ENCODE measurements at regions not wholly inside any gene's neighbourhood (a gene's known extent, or its start where the extent isn't known, plus 50 kb on each side); places are given as distances from the start of the nearest gene placed in this dataset.

DNA sequence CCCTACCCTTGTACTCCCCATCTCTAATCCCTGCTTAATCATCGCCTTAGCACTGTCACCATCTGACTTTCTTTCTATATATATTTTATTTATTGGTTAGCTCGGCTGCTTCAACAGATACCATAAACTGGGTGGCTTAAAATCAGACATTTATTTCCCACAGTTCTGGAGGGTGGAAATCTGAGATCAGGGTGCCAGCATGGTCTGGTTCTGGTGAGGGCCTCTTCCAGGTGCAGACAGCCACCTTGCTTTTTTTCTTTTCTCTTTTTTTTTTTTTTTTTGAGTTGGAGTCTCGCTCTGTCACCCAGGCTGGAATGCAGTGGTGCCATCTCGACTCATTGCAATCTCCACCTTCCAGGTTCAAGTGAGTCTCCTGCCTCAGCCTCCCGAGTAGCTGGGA lies 127.5 kb upstream of the ESR1 start:
- TF ChIP-seq, protein P1, sequence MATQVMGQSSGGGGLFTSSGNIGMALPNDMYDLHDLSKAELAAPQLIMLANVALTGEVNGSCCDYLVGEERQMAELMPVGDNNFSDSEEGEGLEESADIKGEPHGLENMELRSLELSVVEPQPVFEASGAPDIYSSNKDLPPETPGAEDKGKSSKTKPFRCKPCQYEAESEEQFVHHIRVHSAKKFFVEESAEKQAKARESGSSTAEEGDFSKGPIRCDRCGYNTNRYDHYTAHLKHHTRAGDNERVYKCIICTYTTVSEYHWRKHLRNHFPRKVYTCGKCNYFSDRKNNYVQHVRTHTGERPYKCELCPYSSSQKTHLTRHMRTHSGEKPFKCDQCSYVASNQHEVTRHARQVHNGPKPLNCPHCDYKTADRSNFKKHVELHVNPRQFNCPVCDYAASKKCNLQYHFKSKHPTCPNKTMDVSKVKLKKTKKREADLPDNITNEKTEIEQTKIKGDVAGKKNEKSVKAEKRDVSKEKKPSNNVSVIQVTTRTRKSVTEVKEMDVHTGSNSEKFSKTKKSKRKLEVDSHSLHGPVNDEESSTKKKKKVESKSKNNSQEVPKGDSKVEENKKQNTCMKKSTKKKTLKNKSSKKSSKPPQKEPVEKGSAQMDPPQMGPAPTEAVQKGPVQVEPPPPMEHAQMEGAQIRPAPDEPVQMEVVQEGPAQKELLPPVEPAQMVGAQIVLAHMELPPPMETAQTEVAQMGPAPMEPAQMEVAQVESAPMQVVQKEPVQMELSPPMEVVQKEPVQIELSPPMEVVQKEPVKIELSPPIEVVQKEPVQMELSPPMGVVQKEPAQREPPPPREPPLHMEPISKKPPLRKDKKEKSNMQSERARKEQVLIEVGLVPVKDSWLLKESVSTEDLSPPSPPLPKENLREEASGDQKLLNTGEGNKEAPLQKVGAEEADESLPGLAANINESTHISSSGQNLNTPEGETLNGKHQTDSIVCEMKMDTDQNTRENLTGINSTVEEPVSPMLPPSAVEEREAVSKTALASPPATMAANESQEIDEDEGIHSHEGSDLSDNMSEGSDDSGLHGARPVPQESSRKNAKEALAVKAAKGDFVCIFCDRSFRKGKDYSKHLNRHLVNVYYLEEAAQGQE (IDR thresholded peaks at IDR 0.05; ENCODE audit: insufficient replicate concordance, low read depth), result no peak
- TF ChIP-seq SPI1 (IDR thresholded peaks at IDR 0.05; ENCODE audit: borderline replicate concordance, low read depth) (no peak), POLR2AphosphoS5 (IDR thresholded peaks at IDR 0.05; ENCODE audit: low read depth) (no peak), GABPA (IDR thresholded peaks at IDR 0.05; ENCODE audit: low read depth) (no peak)
- TF ChIP-seq, protein P2, sequence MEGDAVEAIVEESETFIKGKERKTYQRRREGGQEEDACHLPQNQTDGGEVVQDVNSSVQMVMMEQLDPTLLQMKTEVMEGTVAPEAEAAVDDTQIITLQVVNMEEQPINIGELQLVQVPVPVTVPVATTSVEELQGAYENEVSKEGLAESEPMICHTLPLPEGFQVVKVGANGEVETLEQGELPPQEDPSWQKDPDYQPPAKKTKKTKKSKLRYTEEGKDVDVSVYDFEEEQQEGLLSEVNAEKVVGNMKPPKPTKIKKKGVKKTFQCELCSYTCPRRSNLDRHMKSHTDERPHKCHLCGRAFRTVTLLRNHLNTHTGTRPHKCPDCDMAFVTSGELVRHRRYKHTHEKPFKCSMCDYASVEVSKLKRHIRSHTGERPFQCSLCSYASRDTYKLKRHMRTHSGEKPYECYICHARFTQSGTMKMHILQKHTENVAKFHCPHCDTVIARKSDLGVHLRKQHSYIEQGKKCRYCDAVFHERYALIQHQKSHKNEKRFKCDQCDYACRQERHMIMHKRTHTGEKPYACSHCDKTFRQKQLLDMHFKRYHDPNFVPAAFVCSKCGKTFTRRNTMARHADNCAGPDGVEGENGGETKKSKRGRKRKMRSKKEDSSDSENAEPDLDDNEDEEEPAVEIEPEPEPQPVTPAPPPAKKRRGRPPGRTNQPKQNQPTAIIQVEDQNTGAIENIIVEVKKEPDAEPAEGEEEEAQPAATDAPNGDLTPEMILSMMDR (IDR thresholded peaks at IDR 0.05; ENCODE audit: insufficient read depth, low read length), result no peak
- Histone ChIP-seq H3K27ac (replicated peaks) (no peak overlapping the region), H3K27me3 (ENCODE audit: insufficient read depth, poor library complexity, severe bottlenecking) (no peaks in the 10 kb centered on the region), H3K4me3 (replicated peaks; ENCODE audit: insufficient read depth, low read length) (no peak overlapping the region)
- DNase-seq (ENCODE audit: low read depth in 1 of 2, low spot score in 1 of 2), result no peak

DNA sequence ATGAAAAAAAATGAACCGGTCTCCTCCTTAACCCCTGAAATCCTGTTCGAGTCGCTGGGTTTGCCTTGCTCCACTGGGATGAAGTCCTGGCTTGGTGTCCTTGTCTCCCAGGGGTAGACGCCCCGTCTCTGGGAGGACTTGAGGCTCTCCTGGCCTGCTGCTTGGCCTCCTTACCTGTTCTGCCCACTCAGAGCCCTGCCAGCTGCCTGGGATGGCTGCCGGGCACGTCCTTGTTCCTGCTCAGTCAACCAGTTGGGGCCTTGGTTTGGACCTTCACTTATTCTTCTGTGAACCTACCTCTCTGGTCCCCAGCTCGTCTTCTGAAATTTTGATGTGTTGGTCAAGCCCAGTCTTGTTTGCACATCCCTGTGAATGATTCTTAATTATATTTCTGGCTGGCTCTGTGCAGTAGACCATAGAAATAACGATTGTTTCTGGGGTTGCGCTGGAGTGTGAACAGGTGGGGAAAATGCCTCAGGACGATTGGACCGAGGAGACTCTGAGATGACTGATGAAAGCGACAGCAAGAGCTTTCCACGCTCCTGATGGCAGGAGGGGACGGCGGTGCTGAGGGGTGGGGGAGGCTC lies 126.5 kb upstream of the ESR1 start:
- Histone ChIP-seq H3K4me3 (replicated peaks; ENCODE audit: insufficient read depth, low read length) (no peak overlapping the region), H3K27ac (replicated peaks) (no peak overlapping the region), H3K27me3 (ENCODE audit: insufficient read depth, poor library complexity, severe bottlenecking) (no peaks in the 10 kb centered on the region)
- no peak for TF ChIP-seq GABPA (IDR thresholded peaks at IDR 0.05; ENCODE audit: low read depth)
- no peak for TF ChIP-seq SPI1 (IDR thresholded peaks at IDR 0.05; ENCODE audit: borderline replicate concordance, low read depth)
- TF ChIP-seq, protein P2 (IDR thresholded peaks at IDR 0.05; ENCODE audit: insufficient read depth, low read length), result no peak
- TF ChIP-seq, protein P1 (IDR thresholded peaks at IDR 0.05; ENCODE audit: insufficient replicate concordance, low read depth), result no peak
- no peak for TF ChIP-seq POLR2AphosphoS5 (IDR thresholded peaks at IDR 0.05; ENCODE audit: low read depth)
- DNase-seq (ENCODE audit: low read depth in 1 of 2, low spot score in 1 of 2), result no peak

DNA sequence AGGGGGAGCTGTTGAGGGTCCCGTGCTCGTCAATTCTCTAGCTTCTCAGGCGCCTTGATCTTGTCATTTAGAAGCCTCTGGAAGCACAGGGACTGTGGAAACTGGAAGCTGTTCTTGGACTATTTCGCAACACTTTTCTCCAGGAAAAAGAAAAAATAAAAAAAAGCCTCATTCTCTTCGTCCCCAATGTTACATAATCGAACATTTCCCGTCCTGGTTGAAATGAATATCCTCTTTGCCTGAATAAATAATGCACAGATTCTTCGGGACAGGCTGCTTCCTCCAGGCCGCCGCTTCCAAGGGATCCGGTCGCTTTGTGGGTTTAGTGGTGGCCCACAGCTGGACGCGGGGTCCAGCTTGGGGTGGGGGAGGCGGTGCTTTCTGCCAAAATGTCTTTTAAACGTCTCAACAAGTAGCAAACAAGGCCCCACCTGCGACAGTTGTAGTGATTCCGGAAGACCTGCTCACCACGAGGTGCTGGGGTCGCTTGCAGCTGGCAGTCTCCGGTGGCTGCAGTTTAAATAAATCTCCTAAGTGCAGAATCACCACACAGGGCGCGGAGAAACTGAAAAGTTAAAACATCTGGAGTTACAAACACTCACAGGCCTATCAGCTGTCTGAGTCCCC lies 125.9 kb upstream of the ESR1 start:
- no peak overlapping the region for H3K4me3 ChIP-seq (replicated peaks; ENCODE audit: insufficient read depth, low read length)
- DNase-seq (ENCODE audit: low read depth in 1 of 2, low spot score in 1 of 2), result no peak
- no peak for TF ChIP-seq GABPA (IDR thresholded peaks at IDR 0.05; ENCODE audit: low read depth)
- no peak for TF ChIP-seq SPI1 (IDR thresholded peaks at IDR 0.05; ENCODE audit: borderline replicate concordance, low read depth)
- TF ChIP-seq POLR2AphosphoS5 (IDR thresholded peaks at IDR 0.05; ENCODE audit: low read depth), result no peak
- TF ChIP-seq, protein P1 (IDR thresholded peaks at IDR 0.05; ENCODE audit: insufficient replicate concordance, low read depth), result no peak
- TF ChIP-seq, protein P2 (IDR thresholded peaks at IDR 0.05; ENCODE audit: insufficient read depth, low read length), result no peak
- no peaks in the 10 kb centered on the region for H3K27me3 ChIP-seq (ENCODE audit: insufficient read depth, poor library complexity, severe bottlenecking)
- H3K27ac ChIP-seq (replicated peaks), result no peak overlapping the region
